ENCODE measurements at regions not wholly inside any gene's neighbourhood (a gene's known extent, or its start where the extent isn't known, plus 50 kb on each side); places are given as distances from the start of the nearest gene placed in this dataset.

DNA sequence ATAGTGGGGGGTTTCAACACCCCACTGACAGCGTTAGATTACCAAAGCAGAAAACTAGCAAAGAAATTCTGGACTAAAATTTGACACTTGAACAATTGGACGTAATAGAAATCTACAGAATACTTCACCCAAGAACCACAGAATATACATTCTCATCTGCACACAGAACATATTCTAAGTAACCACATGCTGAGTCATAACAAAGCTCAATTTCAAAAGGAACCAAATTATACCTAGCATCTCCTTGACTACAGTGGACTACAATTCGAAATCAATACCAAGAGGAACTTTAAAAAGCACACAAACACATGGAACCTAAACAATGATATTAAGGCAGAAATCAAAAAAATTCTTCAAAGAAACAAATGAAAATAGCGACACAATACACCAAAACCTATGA, 871.6 kb upstream of the MDGA2 start:
- DNase-seq, result no peak

DNA sequence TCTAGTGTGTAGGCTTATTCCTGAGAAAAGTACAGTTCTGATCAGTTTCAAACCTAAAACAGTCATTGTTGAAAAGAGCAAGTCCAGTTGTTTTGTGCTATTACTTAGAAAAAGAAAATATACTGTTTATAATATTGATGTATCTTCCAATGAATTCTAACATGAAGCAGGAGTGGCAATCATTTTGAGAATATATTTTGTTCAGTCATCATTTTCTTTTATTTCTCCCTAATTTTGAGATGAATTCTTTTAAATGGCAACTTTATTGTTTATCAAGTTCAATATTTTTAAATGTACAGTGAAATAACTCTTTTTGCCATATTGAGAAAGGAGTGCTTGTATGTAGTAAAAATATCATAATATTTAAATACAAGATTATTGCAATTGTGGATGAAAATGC, 862.2 kb upstream of the MDGA2 start:
- no peak for DNase-seq

DNA sequence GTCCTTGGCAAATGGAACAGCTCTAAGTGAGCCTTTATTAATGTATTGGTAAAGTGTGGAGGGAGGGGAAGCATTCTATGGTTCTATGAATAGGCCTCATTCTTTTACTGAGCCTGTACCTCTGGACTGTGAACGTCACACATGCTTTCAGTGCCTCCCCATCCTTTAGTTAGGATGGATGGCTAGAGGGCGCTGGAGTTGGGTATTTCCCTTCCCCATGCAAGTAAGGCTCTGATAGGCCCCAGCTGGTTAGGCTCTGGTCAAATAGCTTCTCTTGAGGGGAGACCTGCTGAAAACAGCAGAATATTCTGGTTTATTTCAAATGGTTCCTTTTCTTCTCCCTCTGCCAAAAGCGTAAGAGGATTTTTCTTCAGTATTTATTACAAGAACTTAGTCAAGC, 860.9 kb upstream of the MDGA2 start:
- no peak for DNase-seq

DNA sequence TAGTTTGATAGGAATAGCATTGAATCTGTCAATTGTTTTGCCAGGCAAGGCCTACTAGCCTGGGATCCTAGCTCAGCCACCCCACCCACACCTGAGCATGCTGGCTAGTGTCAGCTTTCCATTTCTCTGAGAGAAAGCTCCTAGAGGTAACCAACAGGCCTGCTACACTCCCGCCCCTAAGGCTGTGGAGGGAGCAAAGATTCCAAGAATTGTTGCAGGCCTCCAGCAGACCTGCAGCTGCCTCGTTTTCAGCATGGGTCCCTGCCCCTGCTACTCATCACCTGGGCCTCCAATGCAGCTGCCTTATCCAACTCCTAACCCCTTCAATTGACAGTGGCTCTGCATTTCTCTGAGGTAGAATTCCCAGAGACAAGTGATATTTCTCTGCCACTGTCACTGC, 852.4 kb upstream of the MDGA2 start:
- no peak for DNase-seq

DNA sequence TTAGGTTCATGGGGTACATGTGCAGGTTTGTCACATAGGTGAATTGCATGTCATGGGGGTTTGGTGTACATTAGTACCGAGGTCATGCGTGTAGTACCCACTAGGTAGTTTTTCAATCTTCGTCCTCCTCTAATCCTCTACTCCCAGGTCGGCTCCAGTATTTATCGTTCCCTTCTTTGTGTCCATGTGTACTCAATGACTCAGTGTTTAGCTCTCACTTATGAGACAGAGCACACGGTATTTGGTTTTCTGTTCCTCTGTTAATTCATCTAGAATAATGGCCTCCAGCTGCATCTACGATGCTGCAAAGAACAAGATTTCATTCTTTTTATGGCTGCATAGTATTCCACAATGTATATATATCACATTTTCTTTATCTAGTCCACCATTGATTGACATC, 850.9 kb upstream of the MDGA2 start:
- no peak for DNase-seq

DNA sequence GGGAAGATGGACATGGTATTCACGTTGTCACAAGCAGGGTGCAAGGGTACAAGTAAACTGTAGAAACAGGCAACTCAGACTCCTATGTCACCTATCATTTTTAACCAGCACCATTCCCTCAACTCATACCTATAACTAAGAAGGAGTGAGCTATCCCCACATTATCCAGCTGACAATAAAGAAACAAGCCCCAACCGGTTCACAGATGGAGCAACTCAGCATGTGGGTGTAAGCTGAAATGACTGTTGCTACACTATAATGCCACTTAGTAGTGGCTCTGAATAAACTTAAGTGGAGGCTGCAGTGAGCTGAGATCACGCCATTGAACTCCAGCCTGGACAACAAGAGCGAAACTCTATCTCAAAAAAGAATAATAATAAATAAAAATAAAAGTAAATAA, 829.5 kb upstream of the MDGA2 start:
- no peak for DNase-seq

DNA sequence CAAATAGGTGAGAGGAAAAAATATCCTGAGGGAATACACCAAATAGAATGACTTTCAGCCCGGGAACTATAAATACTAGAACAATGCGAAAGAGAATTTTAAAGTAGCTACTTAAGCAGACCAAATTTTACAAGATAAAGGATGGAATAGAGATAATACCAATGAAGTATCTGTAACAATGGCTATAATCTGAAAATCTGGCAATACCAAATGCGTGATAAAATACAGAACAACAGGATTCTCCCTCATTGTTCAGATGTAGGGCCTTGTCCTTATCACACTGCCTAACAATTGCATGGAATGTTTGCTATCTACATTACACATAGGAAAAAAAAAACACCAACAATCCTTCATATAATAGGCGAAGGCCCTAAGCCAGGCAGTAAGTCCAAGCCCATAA, 815.4 kb upstream of the MDGA2 start:
- DNase-seq, result no peak

DNA sequence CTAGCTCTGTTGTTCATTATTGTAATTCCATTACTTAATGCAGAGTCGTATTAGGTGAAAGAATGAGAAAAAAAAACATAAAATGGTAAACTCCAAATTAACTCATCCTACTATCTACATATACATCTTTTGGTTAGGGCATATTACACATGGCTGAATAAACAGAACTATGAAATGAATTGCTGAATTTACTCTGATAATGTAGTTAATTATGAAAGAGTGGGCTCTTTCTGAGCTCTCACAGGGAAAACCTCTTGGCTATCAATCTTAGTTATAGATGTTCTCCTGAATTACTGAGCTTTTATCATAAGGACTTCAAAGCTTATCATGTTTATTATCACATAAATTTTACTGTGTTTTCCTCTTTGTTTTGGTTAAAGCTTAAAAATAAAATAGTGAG, 798.5 kb upstream of the MDGA2 start:
- no peak for DNase-seq

DNA sequence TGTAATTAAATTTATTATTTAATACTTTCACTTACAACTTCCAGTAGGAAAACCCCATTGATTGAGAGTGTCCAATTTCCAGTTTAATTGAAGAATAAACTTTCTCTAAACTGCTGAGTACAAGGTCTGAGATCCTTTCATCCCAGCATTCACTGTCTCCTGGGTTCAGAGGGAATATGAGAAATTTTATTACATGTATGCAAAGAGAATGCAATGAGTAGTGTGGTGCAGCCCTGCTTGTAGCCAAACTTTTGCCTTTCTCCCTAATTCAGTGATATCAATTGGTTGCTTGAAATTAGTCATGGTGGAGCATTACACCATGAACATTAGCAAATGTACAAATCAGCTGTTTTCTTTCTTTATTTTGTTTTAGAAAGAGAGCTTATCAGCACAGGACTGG, 780.6 kb upstream of the MDGA2 start:
- no peak for DNase-seq

DNA sequence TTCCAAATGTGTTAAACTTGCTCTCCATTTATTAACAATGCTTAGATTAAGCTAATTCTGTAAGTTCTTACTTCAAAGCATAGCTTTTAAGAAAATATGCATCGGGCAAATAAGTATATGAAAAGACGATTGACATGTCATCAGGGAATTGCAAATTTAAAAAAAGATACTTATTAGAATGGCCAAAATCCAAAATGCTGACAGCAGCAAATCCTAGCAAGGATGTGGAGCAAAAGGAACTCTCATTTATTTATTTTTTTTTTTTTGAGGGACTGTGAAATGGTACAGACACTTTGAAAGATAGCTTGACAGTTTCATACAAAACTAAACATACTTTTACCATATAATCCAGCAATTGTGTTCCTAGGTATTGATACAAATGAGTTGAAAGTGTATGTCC, 779.5 kb upstream of the MDGA2 start:
- DNase-seq, result no peak

DNA sequence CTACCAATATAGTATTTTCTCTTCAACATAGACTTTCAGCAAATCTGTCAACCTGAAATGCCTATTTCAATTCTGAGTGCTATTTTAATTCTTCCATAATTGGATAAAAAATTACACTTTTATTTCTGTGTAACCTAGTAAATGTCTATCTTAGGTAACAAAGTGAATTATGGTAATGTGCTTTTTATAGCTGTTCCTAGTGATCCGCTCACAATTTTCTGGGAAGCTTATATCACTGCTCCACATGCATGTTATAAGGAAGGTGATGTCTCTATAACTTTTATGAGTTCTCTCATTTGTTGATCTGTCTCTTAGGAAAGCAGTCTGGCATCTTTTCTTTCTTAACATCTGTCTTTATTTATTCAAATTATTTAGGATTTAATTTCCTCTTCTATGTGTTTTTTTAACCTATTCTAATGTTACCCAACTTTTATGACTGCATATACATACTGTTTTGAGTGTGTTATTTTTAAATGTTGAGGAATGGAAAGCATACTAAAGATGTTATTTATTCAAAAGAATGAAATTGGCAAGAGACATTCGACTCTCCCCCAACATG, 777.1 kb upstream of the MDGA2 start:
- no peak for DNase-seq

DNA sequence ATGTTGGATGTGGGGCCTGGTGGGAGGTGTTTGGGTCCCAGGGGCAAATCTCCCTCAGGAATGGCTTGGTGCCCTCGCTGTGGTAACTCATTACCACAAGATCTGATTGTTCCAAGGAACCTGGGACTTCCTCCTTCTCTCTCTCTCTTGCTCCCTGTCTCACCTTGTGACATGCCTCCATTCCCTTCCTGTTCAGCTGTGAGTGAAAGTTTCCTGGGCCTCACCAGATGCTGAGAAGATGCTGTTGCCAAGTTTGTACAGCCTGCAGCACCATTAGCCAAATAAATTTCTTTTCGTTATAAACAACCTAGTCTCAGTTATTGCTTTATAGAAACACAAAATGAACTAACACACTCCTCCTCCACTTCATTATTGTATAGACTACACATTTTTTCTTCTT, 759.8 kb upstream of the MDGA2 start:
- no peak for DNase-seq

DNA sequence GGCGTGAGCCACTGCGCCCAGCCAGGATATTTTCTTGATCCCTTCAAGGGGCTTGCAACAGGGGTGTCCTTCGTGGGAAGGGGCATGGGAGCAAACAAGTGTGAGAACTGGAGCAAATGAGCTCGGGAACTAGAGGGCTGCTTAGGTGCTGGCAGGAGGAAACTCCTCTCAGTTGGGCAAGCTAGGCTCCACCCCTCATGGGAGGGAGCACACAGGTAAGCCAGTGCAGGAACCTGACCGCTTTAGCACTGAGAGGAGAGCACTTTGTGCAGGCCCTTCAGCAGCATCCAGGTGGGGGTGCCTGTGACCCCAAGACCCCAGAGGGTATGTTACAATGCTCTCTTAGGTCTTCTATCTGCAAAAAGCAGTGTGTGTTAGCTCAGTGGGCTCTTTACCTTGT, 755.4 kb upstream of the MDGA2 start:
- no peak for DNase-seq

DNA sequence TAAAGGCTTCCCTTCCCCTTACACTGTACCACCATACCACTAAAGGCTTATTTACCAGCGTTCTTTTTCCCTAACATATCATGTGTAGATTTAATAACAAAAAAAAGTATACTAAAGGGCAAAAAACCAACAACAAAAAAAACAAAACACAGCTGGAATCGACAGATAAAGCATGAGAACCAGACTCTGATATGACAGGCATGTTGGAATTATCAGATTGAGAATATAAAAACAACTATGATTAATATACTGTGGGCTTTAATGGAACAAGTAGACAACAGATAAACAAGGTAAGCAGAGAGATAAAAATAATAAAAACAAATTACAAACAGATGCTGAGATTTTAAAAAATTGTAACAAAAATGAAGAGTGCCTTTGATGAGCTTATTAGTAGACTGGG, 754.1 kb upstream of the MDGA2 start:
- no peak for DNase-seq

DNA sequence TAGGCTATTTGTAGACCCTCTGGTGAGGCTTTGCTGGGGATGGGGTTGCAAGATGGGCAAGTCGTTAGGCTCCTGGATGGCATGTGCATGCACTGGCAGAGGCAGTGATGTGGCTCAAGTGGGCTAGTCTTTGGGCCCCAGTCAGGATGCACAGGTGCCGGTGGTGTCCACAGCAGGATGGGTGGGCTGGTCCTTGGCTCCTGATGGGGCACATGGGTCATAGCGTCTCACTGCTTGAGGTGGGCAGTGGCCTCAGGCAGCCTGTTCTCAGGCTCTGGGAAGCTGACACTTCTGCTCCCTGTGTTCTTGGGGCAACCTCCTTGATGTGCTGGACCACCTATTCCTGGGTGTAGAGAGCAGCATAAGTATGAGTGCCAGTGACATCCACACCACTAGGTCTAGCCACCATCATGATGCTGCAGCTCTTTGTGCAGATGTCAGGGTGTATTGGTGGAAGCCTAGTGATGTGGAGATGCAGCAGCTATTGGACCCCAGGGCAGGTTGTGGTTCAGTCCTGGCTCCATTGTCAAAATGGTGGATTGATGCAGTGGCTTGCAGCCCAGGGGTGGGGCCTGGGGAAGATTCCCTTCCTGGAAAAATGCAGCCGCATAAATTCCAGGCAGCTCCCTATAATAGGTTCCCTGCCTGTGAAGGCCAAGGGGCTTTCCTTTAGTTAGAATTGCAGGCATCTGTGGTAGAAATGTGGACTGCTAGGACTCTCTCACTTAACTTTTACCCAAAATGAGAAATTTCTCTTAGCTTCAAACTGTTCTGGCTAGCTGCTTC, 742.5 kb upstream of the MDGA2 start:
- no peak for DNase-seq

DNA sequence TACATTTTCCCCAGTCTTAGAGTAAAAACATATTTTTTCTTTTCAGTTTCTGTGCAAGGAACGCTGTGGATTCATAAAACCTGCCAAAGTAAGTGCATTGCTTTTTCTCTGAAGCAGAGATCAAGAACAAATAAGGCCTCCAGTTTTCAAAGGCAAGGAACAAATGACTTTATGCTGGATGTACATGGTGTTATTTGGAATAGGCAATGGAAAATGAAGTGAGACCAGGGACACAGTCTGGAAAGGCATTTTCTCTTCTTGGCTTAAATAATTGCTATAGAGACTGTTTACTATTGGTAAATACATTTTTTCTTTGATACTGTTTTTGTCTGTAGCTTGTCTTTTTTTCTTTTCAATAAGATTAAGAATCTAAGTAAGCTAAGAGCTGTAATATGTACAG, 725.9 kb upstream of the MDGA2 start:
- no peak for DNase-seq

DNA sequence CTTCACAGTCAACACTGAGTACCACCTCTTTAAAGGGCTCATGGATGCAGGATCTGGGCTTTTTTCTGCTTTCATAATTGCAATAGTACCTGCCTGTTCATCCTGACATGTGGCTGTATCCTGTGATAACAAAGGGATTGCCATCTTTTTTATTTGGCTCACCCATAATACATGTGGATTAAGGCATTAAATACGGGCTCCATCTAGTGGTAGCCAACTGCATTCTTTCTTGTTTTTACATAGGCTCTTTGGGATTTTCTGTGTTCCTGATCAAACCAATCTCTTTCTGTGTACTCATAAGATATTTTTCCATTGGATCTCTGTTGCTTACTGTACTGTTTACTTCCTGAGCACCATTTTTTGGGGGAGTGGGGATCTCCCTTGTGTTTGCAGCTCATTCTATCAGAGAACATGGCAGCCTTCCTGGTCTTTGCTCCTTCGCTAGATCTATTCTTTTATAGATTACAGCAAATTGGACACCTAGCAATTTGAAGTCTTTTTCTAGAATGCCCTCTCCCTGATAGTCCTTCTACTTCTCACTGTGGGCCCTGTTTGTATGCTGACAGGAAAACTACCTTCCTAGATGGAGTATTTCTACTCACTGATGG, 723.4 kb upstream of the MDGA2 start:
- DNase-seq, result peak; percentile 22

DNA sequence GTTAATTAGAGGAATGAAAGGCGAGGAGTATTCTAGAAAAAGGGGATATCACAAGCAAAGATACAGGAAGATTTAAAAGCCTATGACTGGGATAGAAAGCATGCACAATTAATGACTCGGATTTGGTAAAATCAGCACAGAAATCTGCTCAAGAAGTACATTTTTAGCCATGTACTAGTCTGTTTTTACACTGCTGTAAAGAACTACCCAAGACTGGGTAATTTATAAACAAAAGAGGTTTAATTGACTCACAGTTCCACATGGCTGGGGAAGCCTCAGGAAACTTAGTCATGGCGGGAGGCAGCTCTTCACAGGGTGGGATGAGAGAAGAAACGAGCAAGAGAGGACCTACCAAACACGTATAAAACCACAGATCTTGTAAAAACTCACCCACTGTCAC, 716.3 kb upstream of the MDGA2 start:
- DNase-seq, result no peak

DNA sequence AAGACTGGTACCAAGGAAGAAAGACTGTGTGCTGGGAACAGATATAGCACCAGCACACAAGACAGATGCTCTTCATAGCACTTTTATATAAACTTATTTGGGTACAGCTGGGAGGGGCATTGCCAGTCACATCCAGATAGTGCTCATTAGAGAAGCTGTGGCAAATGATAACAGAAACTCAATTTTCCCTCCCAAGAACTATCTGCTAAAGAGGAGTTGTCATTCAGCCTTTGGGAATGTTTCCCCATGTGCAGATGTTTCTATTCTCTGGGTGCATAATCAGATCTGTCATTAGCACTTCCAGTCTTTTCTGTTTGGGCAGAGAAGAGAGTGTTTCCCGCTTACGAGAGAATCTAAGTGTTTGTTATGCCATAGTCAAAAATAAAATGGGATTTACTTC, 714.9 kb upstream of the MDGA2 start:
- DNase-seq, result no peak

DNA sequence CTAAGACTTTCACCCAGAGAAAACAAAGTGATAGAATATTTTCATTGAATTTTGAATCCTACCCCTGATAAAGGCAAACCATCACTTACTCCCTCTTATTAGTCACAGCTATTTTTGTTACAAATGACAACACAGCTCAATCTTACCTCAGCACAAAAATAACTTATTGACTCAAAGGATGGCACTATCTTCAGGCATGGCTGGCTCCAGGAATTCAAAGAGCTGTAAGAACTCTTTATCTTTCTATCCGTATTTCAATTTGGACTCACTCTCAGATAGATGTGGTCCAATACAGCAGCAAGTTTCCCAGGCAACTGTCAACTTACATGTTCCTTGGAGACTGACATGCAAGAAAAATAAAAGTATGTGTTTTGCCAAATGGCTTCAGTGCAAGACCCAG, 709.4 kb upstream of the MDGA2 start:
- DNase-seq, result no peak

DNA sequence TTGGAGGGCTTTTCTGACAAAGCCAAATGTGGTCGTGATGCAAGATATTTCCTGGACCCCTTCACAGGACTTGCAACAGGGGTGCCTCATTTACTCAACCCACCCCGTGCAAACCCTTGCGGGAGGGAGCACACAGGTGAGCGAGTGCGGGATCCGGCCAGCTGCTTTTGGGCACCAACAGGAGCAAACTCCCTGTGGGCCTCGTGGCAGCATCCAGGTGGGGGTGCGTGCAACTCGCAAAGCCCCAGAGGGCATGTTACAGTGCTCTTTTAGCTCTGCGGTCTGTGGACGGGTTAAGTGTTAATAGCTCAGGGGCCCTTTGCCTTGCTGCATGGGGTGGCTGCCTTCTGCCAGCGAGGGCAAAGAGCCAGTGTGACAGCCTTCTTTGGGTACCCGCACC, 707.6 kb upstream of the MDGA2 start:
- DNase-seq, result no peak

DNA sequence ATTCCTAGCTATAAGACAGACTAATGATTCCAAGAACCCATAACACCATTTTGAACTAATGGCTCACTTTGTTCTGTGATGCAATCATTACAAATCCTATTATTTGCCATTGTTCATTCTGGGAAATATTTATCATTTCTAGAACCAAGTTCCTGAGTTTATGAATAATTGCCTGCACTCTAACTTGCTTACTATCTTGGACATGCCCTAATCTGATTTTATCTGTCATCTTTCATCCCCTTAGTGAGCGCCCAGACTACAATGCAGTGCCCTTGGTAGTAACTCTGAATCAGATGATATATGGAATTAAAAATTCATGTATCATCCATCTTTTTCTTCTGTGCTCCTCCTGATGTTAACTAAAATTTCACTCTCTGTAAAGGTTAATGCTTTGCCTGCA, 703.1 kb upstream of the MDGA2 start:
- no peak for DNase-seq

DNA sequence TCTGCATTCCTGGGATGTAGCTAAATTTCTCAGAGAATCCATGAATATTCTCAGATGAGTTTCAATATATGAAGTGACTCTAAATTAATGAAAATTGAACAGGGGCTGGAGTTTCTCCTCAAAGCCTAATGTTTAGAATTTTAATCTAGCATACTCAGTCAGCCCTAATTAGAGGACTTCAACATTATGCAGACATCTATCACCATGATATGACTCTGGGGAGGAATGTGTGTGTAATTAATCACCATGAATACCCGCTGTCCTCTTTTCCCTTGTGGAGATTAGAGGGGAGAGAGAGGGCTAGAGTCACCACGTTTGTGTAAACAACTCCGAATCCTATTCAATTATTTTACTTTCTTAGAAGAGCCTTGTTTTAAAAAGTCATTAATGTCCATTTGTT, 698.6 kb upstream of the MDGA2 start:
- DNase-seq, result no peak

DNA sequence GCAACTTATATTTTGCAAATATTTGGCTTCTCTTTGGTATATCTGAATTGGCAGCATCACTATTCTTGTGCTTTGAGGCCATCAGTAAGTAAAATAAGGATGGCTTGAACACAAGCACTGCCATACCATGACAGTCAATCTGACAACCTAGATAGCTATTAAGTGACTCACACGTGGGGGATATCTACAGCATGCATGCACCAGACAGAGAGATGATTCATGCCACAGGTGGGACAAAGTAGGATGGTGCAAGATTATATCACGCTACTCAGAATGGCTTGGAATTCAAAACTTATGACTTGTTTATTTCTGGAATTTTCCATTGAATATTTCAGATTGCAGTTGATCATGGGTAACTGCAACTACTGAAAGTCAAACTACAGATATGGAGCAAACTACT, 675.6 kb upstream of the MDGA2 start:
- DNase-seq, result no peak

DNA sequence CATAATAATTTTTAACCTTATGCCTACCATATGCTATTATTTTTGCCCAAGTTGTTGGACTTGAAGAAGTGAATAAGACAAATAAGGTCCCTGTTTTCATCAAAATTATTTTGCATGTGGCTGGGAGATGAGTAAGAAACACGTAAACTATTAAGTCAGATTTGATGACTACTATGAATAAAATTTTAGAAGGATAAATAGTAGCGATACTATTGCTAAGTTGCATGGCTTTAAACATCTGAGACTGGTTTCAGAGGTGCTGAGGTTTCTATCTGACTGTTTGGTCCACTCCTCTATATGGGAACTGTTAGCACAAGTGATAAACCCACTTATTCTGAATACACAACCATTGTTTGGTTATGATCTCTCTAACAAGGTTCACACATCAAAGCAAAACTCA, 674.3 kb upstream of the MDGA2 start:
- no peak for DNase-seq

All from activated CD4-positive, alpha-beta T cell treated with anti-CD3 and anti-CD28 coated beads, Interleukin-2, amount 50 U/mL, for 16 hours (primary cell).